Neural cell (in vitro differentiated cells): ENCODE measurements at regions not wholly inside any gene's neighbourhood (a gene's known extent, or its start where the extent isn't known, plus 50 kb on each side); places are given as distances from the start of the nearest gene placed in this dataset.

Source experiments
- CTCF ChIP-seq: fragments of 450-650 bp; IDR thresholded peaks from 2 replicates; pipeline ENCODE4 v1.5.1; 2014; ENCODE audit warnings: antibody characterized with exemption, mild to moderate bottlenecking, moderate library complexity; ENCODE audit not compliant: poor library complexity, severe bottlenecking
- EZH2 ChIP-seq: fragments of 200-600, 300-800 bp; shearing (Covaris generic), sonication (generic); IDR thresholded peaks from 2 replicates; pipeline ENCODE4 v1.6.1; 2014; ENCODE audit warnings: antibody characterized with exemption, low read length, borderline replicate concordance, mild to moderate bottlenecking; ENCODE audit not compliant: insufficient read depth, poor library complexity, severe bottlenecking

GRCh38 chr6:3517350-3517749 is 60.5 kb upstream of the SLC22A23 start:
- TF ChIP-seq EZH2 (no peak), CTCF (no peak)
